Stomach (tissue), 4 donors: ENCODE measurements at regions not wholly inside any gene's neighbourhood (a gene's known extent, or its start where the extent isn't known, plus 50 kb on each side); places are given as distances from the start of the nearest gene placed in this dataset.

Experiments used
- CTCF ChIP-seq, 7 experiments: fragments of 450-650 bp in 4 of 7; fragments of 200-600 bp in 3 of 7; sonication (generic) in 3 of 7; IDR thresholded peaks; one replicate each; pipeline ENCODE4 v1.5.1; 2016 to 2019; ENCODE audit warnings: antibody characterized with exemption in 7 of 7, control low read depth in 2 of 7, mild to moderate bottlenecking in 1 of 7
- EP300 ChIP-seq: sonication (generic); formaldehyde crosslinking; IDR thresholded peaks from one replicate; pipeline ENCODE4 v1.6.1; 2017; ENCODE audit warnings: antibody characterized with exemption

GRCh38 chrX:137428766-137429591 is 136.9 kb upstream of the ZIC3 start:
- no peak for TF ChIP-seq CTCF (IDR thresholded peaks at IDR 0.05)
- no peak for TF ChIP-seq EP300
